OCI-LY7 (cell line): ENCODE measurements at regions not wholly inside any gene's neighbourhood (a gene's known extent, or its start where the extent isn't known, plus 50 kb on each side); places are given as distances from the start of the nearest gene placed in this dataset.
"Not testable (repeated sequence)": the region's sequence is repeated elsewhere in the genome, so short reads cannot be mapped to it uniquely, and the experiment has no call there.

ENCODE experiments used
- BruUV-seq: library from RNA; stranded (reverse); fragments of 400-500 nt; replicated peaks from 2 replicates; lab custom pipeline; 2021; lab: Mats Ljungman, UMichigan
- CTCF ChIA-PET: fragments of 300-600 bp; sonication (Branson Sonifier 250); formaldehyde crosslinking; loops from one replicate; lab custom pipeline; 2022; ENCODE audit warnings: antibody characterized with exemption; ENCODE audit not compliant: unreplicated experiment; lab: Charles Lee
- POLR2A ChIA-PET: fragments of 300-600 bp; sonication (Branson Sonifier 250); formaldehyde crosslinking; loops from one replicate; lab custom pipeline; 2022; ENCODE audit warnings: antibody characterized with exemption; lab: Charles Lee
- DNase-seq: peaks from one replicate; pipeline ENCODE4 v3.0.0-alpha.2; 2015; ENCODE audit warnings: low spot score
- H2AFZ ChIP-seq: fragments of 200-600 bp; sonication (generic), shearing (Covaris generic); 2 replicates; pipeline ENCODE4 v1.6.1; 2014; ENCODE audit warnings: mild to moderate bottlenecking, antibody characterized with exemption, low read length, moderate library complexity
- H3K27ac ChIP-seq: fragments of 200-600 bp; sonication (generic); 2 replicates; pipeline ENCODE4 v1.5.1; 2014; ENCODE audit warnings: mixed run types, low read depth, mild to moderate bottlenecking, moderate library complexity, low read length, inconsistent platforms; ENCODE audit not compliant: poor library complexity, severe bottlenecking
- H3K36me3 ChIP-seq: fragments of 200-600 bp; sonication (generic); 2 replicates; pipeline ENCODE4 v1.6.1; 2014; ENCODE audit warnings: mild to moderate bottlenecking, antibody characterized with exemption, low read length, moderate library complexity, mixed read lengths; ENCODE audit not compliant: insufficient read depth
- H3K4me1 ChIP-seq: fragments of 200-600 bp; sonication (generic); 2 replicates; pipeline ENCODE4 v1.5.1; 2014; ENCODE audit warnings: mild to moderate bottlenecking, low read length; ENCODE audit not compliant: insufficient read depth, poor library complexity, severe bottlenecking
- H3K4me2 ChIP-seq: fragments of 200-600 bp; sonication (generic); 2 replicates; pipeline ENCODE4 v1.6.1; 2014; ENCODE audit warnings: mild to moderate bottlenecking, low read length
- H3K4me3 ChIP-seq: fragments of 200-600 bp; sonication (generic); 2 replicates; pipeline ENCODE4 v1.5.1; 2014; ENCODE audit warnings: mild to moderate bottlenecking, low read depth, low read length; ENCODE audit not compliant: poor library complexity, severe bottlenecking
- H3K79me2 ChIP-seq: fragments of 200-600 bp; sonication (generic); 2 replicates; pipeline ENCODE4 v1.6.1; 2016; ENCODE audit warnings: low read depth, mild to moderate bottlenecking, low read length, moderate library complexity, mixed read lengths; ENCODE audit not compliant: insufficient read depth
- H3K9me2 ChIP-seq: fragments of 200-600 bp; sonication (generic); 2 replicates; pipeline ENCODE4 v1.6.1; 2016; ENCODE audit warnings: mild to moderate bottlenecking, low read length, mixed read lengths; ENCODE audit not compliant: insufficient read depth
- H3K9me3 ChIP-seq: fragments of 200-600 bp; sonication (generic); 2 replicates; pipeline ENCODE4 v1.6.1; 2014; ENCODE audit warnings: mild to moderate bottlenecking, mixed run types, low read length, mixed read lengths
- H4K20me1 ChIP-seq: fragments of 200-600 bp; sonication (generic); 2 replicates; pipeline ENCODE4 v1.6.1; 2014; ENCODE audit warnings: mild to moderate bottlenecking, antibody characterized with exemption, low read length, moderate library complexity, mixed read lengths; ENCODE audit not compliant: insufficient read depth
- CTCF ChIP-seq: fragments of 200-600 bp; sonication (generic); conservative IDR thresholded peaks from 2 replicates; pipeline ENCODE4 v1.5.1; 2014; ENCODE audit warnings: mild to moderate bottlenecking, antibody characterized with exemption, low read length, moderate library complexity, mixed read lengths
- EZH2phosphoT487 ChIP-seq: fragments of 200-600 bp; sonication (generic); IDR thresholded peaks from 2 replicates; pipeline ENCODE4 v1.6.1; 2018; ENCODE audit warnings: low read depth, borderline replicate concordance, mild to moderate bottlenecking, mixed run types, antibody characterized with exemption, low read length, moderate library complexity, mixed read lengths
- intact Hi-C: fragments of 100-400 bp; cut with micrococcal nuclease; formaldehyde crosslinking; loops from one replicate; pipeline ENCODE4 v1.10.0; 2022; ENCODE audit not compliant: unreplicated experiment

DNA sequence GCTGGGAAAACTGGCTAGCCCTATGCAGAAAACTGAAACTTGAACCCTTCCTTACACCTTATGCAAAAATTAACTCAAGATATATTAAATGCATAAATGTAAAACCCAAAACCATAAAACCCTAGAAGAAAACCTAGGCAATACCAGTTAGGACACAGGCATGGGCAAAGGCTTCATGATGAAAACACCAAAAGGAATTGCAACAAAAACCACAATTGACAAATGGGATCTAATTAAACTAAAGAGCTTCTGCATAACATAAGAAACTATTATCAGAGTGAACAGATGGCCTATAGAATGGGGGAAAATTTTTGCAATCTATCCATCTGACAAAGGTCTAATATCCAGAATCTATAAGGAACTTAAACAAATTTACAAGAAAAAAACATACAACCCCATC is 192.9 kb upstream of the SLC7A11 start:
- H3K9me2 ChIP-seq, DNase-seq, H3K27ac ChIP-seq, intact Hi-C loops, H3K4me2 ChIP-seq, H3K9me3 ChIP-seq, H3K36me3 ChIP-seq, CTCF ChIA-PET, H2AFZ ChIP-seq, H3K79me2 ChIP-seq, H4K20me1 ChIP-seq, BruUV-seq, H3K4me3 ChIP-seq, H3K4me1 ChIP-seq: not testable (repeated sequence)
- POLR2A ChIA-PET, result interaction anchor here (1.0 kb wide), 1 partner anchor 17 kb away, joined by 3 read pairs; no protein-coding TSS in a partner anchor

GRCh38 chr4:138428611-138429010 is 186.5 kb upstream of the SLC7A11 start:
- no peaks in the 10 kb centered on the region for H4K20me1 ChIP-seq
- H3K36me3 ChIP-seq, result no peaks in the 10 kb centered on the region
- ChIA-PET CTCF (no interaction called here), POLR2A (no interaction called here)
- no peak overlapping the region for H3K27ac ChIP-seq
- no peaks in the 10 kb centered on the region for H3K79me2 ChIP-seq
- no peak overlapping the region for H2AFZ ChIP-seq
- intact Hi-C loops, result no loop called here
- H3K4me2 ChIP-seq, result no peak overlapping the region
- TF ChIP-seq EZH2phosphoT487 (no peak), CTCF (no peak)
- DNase-seq, result no peak
- H3K4me3 ChIP-seq, result no peak overlapping the region
- no peaks in the 10 kb centered on the region for H3K9me2 ChIP-seq
- no TSS peak for BruUV-seq
- H3K9me3 ChIP-seq, result no peaks in the 10 kb centered on the region
- H3K4me1 ChIP-seq, result no peaks in the 10 kb centered on the region

DNA sequence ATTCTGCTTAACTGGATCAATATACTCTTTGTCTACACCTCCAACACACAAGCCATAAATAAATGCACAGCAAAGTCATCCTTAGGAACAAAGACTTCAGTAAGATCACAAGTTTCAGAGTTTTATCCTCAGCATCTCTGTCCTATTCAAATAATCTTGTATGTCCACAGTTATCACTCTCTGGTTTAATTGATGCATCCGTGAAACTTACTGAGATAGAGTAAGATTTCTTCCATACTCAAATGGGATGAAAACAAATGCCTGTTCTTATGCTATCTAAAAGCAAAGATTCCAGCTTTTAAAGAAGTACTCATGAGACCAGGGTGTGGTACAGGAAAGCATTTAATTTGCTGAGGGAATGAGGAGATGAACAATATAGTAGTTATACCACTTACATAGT is 184.6 kb upstream of the SLC7A11 start:
- no peaks in the 10 kb centered on the region for H3K36me3 ChIP-seq
- CTCF ChIA-PET, result no interaction called here

More for the DNA sequence above, 184.6 kb upstream of the SLC7A11 start:
- TF ChIP-seq EZH2phosphoT487, result no peak
- no peak for TF ChIP-seq CTCF
- Histone ChIP-seq H3K4me2 (no peak overlapping the region), H3K9me2 (no peaks in the 10 kb centered on the region), H3K27ac (no peak overlapping the region), H3K4me1 (no peaks in the 10 kb centered on the region), H2AFZ (no peak overlapping the region), H4K20me1 (no peaks in the 10 kb centered on the region), H3K4me3 (no peak overlapping the region), H3K9me3 (no peaks in the 10 kb centered on the region), H3K79me2 (no peaks in the 10 kb centered on the region)
- POLR2A ChIA-PET, result no interaction called here
- no TSS peak for BruUV-seq
- DNase-seq, result no peak
- intact Hi-C loops, result no loop called here
